Lung (tissue), 11 donors: ENCODE measurements at regions not wholly inside any gene's neighbourhood (a gene's known extent, or its start where the extent isn't known, plus 50 kb on each side); places are given as distances from the start of the nearest gene placed in this dataset.

Source experiments
- ATAC-seq: fragments of 200-7000 bp; cut with Tn5 transposase; one replicate; pipeline ENCODE4 v1.9.1; 2020; ENCODE audit warnings: moderate number of reproducible peaks; ENCODE audit not compliant: insufficient read depth, low FRiP score
- DNase-seq, 3 donors: peaks; one replicate each; pipeline ENCODE4 v3.0.0-alpha.2; 2013 to 2017
- H3K27ac ChIP-seq, 2 donors: one replicate each; pipeline ENCODE4 v1.5.1; 2013; ENCODE audit warnings: mild to moderate bottlenecking in 2 of 2, moderate library complexity in 2 of 2, control low read depth in 1 of 2, inconsistent platforms in 1 of 2, low read depth in 1 of 2, low read length in 1 of 2
- H3K27me3 ChIP-seq, 3 donors: one replicate each; pipeline ENCODE4 v1.5.1; 2013; ENCODE audit warnings: low read length in 2 of 3; ENCODE audit not compliant: control insufficient read depth in 3 of 3, insufficient read depth in 3 of 3
- H3K36me3 ChIP-seq, 4 donors: one replicate each; pipeline ENCODE4 v1.5.1; 2013; ENCODE audit warnings: low read length in 4 of 4, mild to moderate bottlenecking in 1 of 4, moderate library complexity in 1 of 4; ENCODE audit not compliant: control insufficient read depth in 4 of 4, insufficient read depth in 4 of 4
- H3K4me1 ChIP-seq, 5 donors: one replicate each; pipeline ENCODE4 v1.5.1; 2013; ENCODE audit warnings: low read length in 5 of 5, mild to moderate bottlenecking in 2 of 5, moderate library complexity in 1 of 5; ENCODE audit not compliant: control insufficient read depth in 5 of 5, insufficient read depth in 5 of 5
- H3K4me3 ChIP-seq: one replicate; pipeline ENCODE4 v1.5.1; 2013; ENCODE audit warnings: mild to moderate bottlenecking, control low read depth, moderate library complexity
- H3K9ac ChIP-seq, 2 donors: one replicate each; pipeline ENCODE4 v1.5.1; 2013; ENCODE audit warnings: low read length in 2 of 2, control low read depth in 1 of 2; ENCODE audit not compliant: insufficient read depth in 1 of 2
- H3K9me3 ChIP-seq, 4 donors: one replicate each; pipeline ENCODE4 v1.5.1; 2013; ENCODE audit warnings: low read length in 3 of 4, mild to moderate bottlenecking in 1 of 4, moderate library complexity in 1 of 4; ENCODE audit not compliant: control insufficient read depth in 4 of 4, insufficient read depth in 3 of 4
- WGBS, 2 donors: extraction: QIAGEN DNeasy Blood & Tissue Kit; methylation state at CpG; one replicate each; pipeline ENCODE4 v1.1.7; 2013; 5-methylcytosine and 5-hydroxymethylcytosine counted together
- TF ChIP-seq, protein P1 (sequence below): IDR thresholded peaks from 2 replicates; pipeline ENCODE4 v1.5.1; 2012; ENCODE audit warnings: mild to moderate bottlenecking; ENCODE audit errors: control extremely low read depth, extremely low read depth
- donor health status: control.
- donor health status: control.
- donor health status: Bipolar disorder and iron deficiency.
- donor health status: healthy.
- donor health status: DM: yes; HTN: yes; CAD: no.

DNA sequence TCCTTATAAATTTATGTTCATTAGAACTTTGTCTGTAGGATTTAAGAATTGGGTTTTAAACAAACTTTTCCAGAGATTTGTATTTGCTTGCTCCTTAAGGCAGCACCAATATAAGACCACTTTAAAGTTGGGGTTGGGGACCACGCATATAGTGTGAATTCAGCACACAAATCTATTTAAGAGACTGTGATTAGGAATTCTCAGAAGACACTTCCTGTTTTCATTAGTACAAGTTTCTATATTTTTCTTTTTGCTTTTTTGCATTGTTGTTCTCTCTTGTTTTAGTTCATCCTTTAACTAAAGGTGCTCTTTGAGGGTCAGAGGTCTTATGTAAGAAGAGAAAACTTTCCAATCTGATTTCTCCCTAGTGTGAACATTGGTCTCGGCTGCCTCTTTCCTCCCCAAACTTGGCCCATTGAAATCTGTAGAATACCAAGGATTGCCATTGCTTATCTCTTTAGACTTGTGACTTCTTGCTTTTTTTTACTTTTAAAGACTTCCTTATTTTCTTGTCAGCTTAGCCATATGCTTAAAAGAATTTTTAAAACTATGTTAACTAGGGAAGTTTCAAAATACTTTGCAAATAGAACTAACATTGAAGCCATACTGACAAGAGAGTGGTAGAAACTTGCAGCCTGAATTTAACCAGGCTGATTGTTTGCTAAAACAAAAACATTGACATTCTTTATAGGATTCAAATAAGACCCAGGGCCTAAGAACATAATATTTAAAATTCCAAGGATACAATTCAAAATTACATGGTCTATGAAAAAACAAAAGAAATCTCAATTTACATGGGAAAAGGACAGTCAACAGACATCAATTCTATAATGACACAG is 264.1 kb upstream of the FN1 start:
- no peaks in the 10 kb centered on the region for H3K27me3 ChIP-seq

GRCh38 chr2:215699018-215699417 is 263.1 kb upstream of the FN1 start:
- no peak for DNase-seq
- Histone ChIP-seq H3K27me3 (no peaks in the 10 kb centered on the region), H3K4me1 (peaks cover 0 to 18% (median 0%) of the 10 kb centered on the region in 5 donors), H3K4me3 (no peak overlapping the region), H3K9ac (no peak overlapping the region), H3K27ac (no peak overlapping the region), H3K36me3 (no peaks in the 10 kb centered on the region), H3K9me3 (no peaks in the 10 kb centered on the region)
- TF ChIP-seq, protein P1, sequence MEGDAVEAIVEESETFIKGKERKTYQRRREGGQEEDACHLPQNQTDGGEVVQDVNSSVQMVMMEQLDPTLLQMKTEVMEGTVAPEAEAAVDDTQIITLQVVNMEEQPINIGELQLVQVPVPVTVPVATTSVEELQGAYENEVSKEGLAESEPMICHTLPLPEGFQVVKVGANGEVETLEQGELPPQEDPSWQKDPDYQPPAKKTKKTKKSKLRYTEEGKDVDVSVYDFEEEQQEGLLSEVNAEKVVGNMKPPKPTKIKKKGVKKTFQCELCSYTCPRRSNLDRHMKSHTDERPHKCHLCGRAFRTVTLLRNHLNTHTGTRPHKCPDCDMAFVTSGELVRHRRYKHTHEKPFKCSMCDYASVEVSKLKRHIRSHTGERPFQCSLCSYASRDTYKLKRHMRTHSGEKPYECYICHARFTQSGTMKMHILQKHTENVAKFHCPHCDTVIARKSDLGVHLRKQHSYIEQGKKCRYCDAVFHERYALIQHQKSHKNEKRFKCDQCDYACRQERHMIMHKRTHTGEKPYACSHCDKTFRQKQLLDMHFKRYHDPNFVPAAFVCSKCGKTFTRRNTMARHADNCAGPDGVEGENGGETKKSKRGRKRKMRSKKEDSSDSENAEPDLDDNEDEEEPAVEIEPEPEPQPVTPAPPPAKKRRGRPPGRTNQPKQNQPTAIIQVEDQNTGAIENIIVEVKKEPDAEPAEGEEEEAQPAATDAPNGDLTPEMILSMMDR: no peak
- ATAC-seq: no peak
- WGBS, 2 donors: 78 to 89% methylated on average over 2 of the region's 2 CpGs

More for the DNA sequence above, 264.1 kb upstream of the FN1 start:
- Histone ChIP-seq H3K9me3 (no peaks in the 10 kb centered on the region), H3K4me3 (no peak overlapping the region), H3K27ac (no peak overlapping the region), H3K9ac (no peak overlapping the region), H3K4me1 (peaks cover 0 to 20% (median 0%) of the 10 kb centered on the region in 5 donors), H3K36me3 (no peaks in the 10 kb centered on the region)
- TF ChIP-seq, protein P1: no peak
- ATAC-seq (no peak), DNase-seq (no peak)
- 40 to 73% methylated on average over 2 of the region's 2 CpGs for WGBS, 2 donors

GRCh38 chr2:215698566-215698965 is 262.7 kb upstream of the FN1 start:
- Histone ChIP-seq H3K36me3 (no peaks in the 10 kb centered on the region), H3K9me3 (no peaks in the 10 kb centered on the region), H3K4me3 (no peak overlapping the region), H3K9ac (no peak overlapping the region), H3K4me1 (peaks cover 0 to 18% (median 2%) of the 10 kb centered on the region in 5 donors), H3K27me3 (no peaks in the 10 kb centered on the region), H3K27ac (no peak overlapping the region)
- 55 to 81% methylated on average over 2 of the region's 2 CpGs for WGBS, 2 donors
- DNase-seq (no peak), ATAC-seq (no peak)
- TF ChIP-seq, protein P1: no peak

DNA sequence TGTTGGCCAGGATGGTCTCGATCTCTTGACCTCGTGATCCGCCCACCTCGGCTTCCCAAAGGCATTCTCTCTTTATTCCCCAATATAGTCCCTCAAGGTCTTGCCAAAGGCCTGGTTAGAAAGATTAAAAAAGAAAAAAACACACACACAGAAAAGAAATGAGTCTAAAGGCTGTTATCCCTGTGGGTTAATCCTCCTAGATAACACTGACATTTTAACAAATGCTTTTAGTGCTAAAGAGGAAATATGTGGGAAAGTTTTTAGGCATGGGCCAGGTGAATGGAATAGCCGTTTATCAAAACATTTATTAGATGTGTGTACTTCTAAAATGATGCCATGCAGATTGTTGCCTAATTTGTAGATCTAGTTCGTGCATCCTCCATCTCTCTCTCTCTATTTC is 261.6 kb upstream of the FN1 start:
- TF ChIP-seq, protein P1: no peak
- Histone ChIP-seq H3K4me3 (no peak overlapping the region), H3K9me3 (no peaks in the 10 kb centered on the region), H3K27me3 (no peaks in the 10 kb centered on the region), H3K4me1 (peaks cover 0 to 17% (median 2%) of the 10 kb centered on the region in 5 donors), H3K27ac (no peak overlapping the region), H3K9ac (no peak overlapping the region), H3K36me3 (no peaks in the 10 kb centered on the region)
- DNase-seq: no peak
- WGBS, 2 donors: 75 to 77% methylated on average over 6 of the region's 6 CpGs
- no peak for ATAC-seq
